ENCODE measurements at regions not wholly inside any gene's neighbourhood (a gene's known extent, or its start where the extent isn't known, plus 50 kb on each side); places are given as distances from the start of the nearest gene placed in this dataset.

DNA sequence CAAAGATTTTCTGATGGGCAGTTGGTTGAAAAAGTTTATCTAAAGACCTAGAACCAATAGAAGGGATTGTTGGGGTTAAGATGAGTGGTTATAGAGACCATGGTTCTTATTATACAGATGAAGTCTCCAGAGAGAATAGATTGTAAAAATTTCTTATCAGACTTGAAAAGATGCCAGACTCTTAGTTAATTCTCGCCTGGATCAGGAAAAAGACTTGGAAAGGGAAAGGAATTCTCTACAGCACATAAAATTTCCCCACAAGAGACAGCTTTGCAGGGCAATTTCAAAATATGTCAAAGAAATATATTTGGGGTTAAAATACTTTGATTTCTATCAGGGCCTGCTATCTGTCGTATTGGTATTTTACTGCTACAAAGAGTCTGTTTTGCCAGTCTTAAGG is 582.6 kb downstream of the UTRN start:
- Histone ChIP-seq H4K8ac (ENCODE audit: extremely low read depth, insufficient read depth, low read length) (no peak overlapping the region), H3K36me3 (ENCODE audit: control insufficient read depth in 2 of 4, insufficient read depth in 4 of 4, low read length in 3 of 4) (peaks cover 0 to 3% (median 0%) of the 10 kb centered on the region in 4 experiments; a peak in 1 of 8 replicates), H4K20me1 (replicated peaks in 1 of 2; ENCODE audit: control insufficient read depth in 1 of 2, insufficient read depth in 2 of 2, low read length in 2 of 2) (no peaks in the 10 kb centered on the region), H3K4me2 (ENCODE audit: insufficient read depth in 1 of 2, low read depth in 2 of 2, low read length in 2 of 2) (no peak overlapping the region), H3K79me1 (ENCODE audit: low read depth, low read length) (no peaks in the 10 kb centered on the region), H3K9me3 (ENCODE audit: insufficient read depth in 2 of 2, low read depth in 1 of 2, low read length in 1 of 2) (peaks cover 6 to 7% of the 10 kb centered on the region in 2 experiments; a peak in 3 of 4 replicates), H3K4ac (replicated peaks; ENCODE audit: insufficient read length, low read depth, low read length) (no peak overlapping the region), H3K23me2 (ENCODE audit: low read depth, low read length) (no peaks in the 10 kb centered on the region), H3K9ac (replicated peaks in 1 of 4; ENCODE audit: extremely low read depth in 1 of 4, low read depth in 3 of 4, low read length in 3 of 4) (no peak overlapping the region), H3K56ac (replicated peaks; ENCODE audit: insufficient read length, low read depth, low read length) (no peak overlapping the region), H3K79me2 (ENCODE audit: control insufficient read depth in 1 of 2, insufficient read depth in 2 of 2, low read length in 2 of 2) (no peaks in the 10 kb centered on the region), H4K5ac (ENCODE audit: insufficient read length, low read depth, low read length) (no peak overlapping the region), H3K23ac (ENCODE audit: insufficient read length) (no peak overlapping the region), H4K91ac (replicated peaks; ENCODE audit: insufficient read length, low read length) (no peak overlapping the region), H3K4me1 (replicated peaks in 1 of 4; ENCODE audit: control insufficient read depth in 3 of 4, insufficient read depth in 4 of 4, low read length in 3 of 4) (peaks cover 0 to 4% (median 2%) of the 10 kb centered on the region in 4 experiments; a peak in 4 of 7 replicates), H2BK15ac (ENCODE audit: low read length) (no peak overlapping the region), H2AK5ac (ENCODE audit: low read depth, low read length) (no peak overlapping the region), H3K27ac (ENCODE audit: low read depth, low read length) (no peak overlapping the region), H2BK12ac (ENCODE audit: low read depth, low read length) (no peak overlapping the region), H3K18ac (ENCODE audit: extremely low read depth, low read length) (no peak overlapping the region), H3K27me3 (replicated peaks in 1 of 4; ENCODE audit: control insufficient read depth in 3 of 4, extremely low read depth in 1 of 4, insufficient read depth in 3 of 4, low read length in 3 of 4) (no peaks in the 10 kb centered on the region), H3K14ac (ENCODE audit: insufficient read length) (no peak overlapping the region), H2BK120ac (replicated peaks; ENCODE audit: low read depth, low read length) (no peak overlapping the region), H2BK20ac (ENCODE audit: low read length) (no peak overlapping the region), H2BK5ac (ENCODE audit: low read depth, low read length) (no peak overlapping the region), H2AFZ (ENCODE audit: low read length) (no peak overlapping the region), H3K4me3 (ENCODE audit: extremely low read depth in 1 of 4, insufficient read depth in 2 of 4, low read depth in 3 of 4, low read length in 4 of 4) (no peak overlapping the region)
- ChIA-PET CTCF (ENCODE audit: partially characterized antibody) (interaction anchor here (0.6 kb wide), 1 partner anchor 65 kb away, joined by 3 read pairs; no protein-coding TSS in a partner anchor), POLR2A (ENCODE audit: partially characterized antibody) (no interaction called here)
- DNase-seq (ENCODE audit: low read depth in 1 of 2, low spot score in 2 of 2) = no peak
- 74% methylated on average over 2 of the region's 2 CpGs; no CpG with 5 or more reads in 1 of the 2 experiments for WGBS, 2 experiments (ENCODE audit: extremely low coverage in 1 of 2, insufficient coverage in 1 of 2, insufficient read length in 1 of 2, insufficient replicate concordance in 2 of 2, low coverage in 1 of 2, low lambda C conversion rate in 2 of 2, missing lambda C conversion rate in 1 of 2)
- no peak for FAIRE-seq
- TF ChIP-seq TBP (IDR thresholded peaks at IDR 0.05; ENCODE audit: low read depth, low read length) (no peak), SIRT6 (IDR thresholded peaks at IDR 0.05; ENCODE audit: low read length) (no peak), CHD1 (IDR thresholded peaks at IDR 0.05; ENCODE audit: low read depth, low read length) (no peak), ASH2L (IDR thresholded peaks at IDR 0.05; ENCODE audit: low read length) (no peak), CTCF (IDR thresholded peaks at IDR 0.05; ENCODE audit: control extremely low read depth in 1 of 3, insufficient read depth in 1 of 3, low read depth in 1 of 3, low read length in 3 of 3) (no peak), CREB1 (IDR thresholded peaks at IDR 0.05) (no peak), KDM5A (IDR thresholded peaks at IDR 0.05; ENCODE audit: low read length) (no peak)

Data from H1 (cell line).